Liver (tissue), 3 donors: ENCODE measurements at regions not wholly inside any gene's neighbourhood (a gene's known extent, or its start where the extent isn't known, plus 50 kb on each side); places are given as distances from the start of the nearest gene placed in this dataset.

Source experiments
- EGR1 ChIP-seq, 2 donors: IDR thresholded peaks; 2 replicates each; pipeline ENCODE4 v1.6.1; 2016 to 2018; ENCODE audit warnings: antibody characterized with exemption in 2 of 2, low read depth in 2 of 2
- GABPA ChIP-seq, 2 donors: IDR thresholded peaks in 1 of 2; conservative IDR thresholded peaks in 1 of 2; 2 replicates each; pipeline ENCODE4 v1.6.1; 2016; ENCODE audit warnings: antibody characterized with exemption in 2 of 2, mild to moderate bottlenecking in 1 of 2, moderate library complexity in 1 of 2
- HNF4G ChIP-seq: IDR thresholded peaks from 2 replicates; pipeline ENCODE4 v1.6.1; 2016; ENCODE audit warnings: antibody characterized with exemption
- JUND ChIP-seq, 2 donors: IDR thresholded peaks; 2 replicates each; pipeline ENCODE4 v1.6.1; 2016; ENCODE audit warnings: antibody characterized with exemption in 2 of 2
- REST ChIP-seq: IDR thresholded peaks from 2 replicates; pipeline ENCODE4 v1.6.1; 2016; ENCODE audit warnings: antibody characterized with exemption, mild to moderate bottlenecking
- RXRA ChIP-seq, 2 donors: IDR thresholded peaks; 2 replicates each; pipeline ENCODE4 v1.6.1; 2017 to 2018; ENCODE audit warnings: antibody characterized with exemption in 2 of 2, mild to moderate bottlenecking in 1 of 2
- TAF1 ChIP-seq: conservative IDR thresholded peaks from 2 replicates; pipeline ENCODE4 v1.6.1; 2016; ENCODE audit warnings: antibody characterized with exemption, mild to moderate bottlenecking
- TF ChIP-seq, protein P1 (sequence below): IDR thresholded peaks from 2 replicates; pipeline ENCODE4 v1.6.1; 2016; ENCODE audit warnings: antibody characterized with exemption
- TF ChIP-seq, protein P2 (sequence below): fragments of 150-350 bp; IDR thresholded peaks from 2 replicates; pipeline ENCODE4 v1.5.1; 2017; ENCODE audit warnings: improper control_type of control experiment, low read depth, low read length; ENCODE audit not compliant: missing input control
- TF ChIP-seq, protein P3 (sequence below): IDR thresholded peaks from 2 replicates; pipeline ENCODE4 v1.6.1; 2016; ENCODE audit warnings: antibody characterized with exemption
- donor health status: healthy.
- donor health status: healthy.

DNA sequence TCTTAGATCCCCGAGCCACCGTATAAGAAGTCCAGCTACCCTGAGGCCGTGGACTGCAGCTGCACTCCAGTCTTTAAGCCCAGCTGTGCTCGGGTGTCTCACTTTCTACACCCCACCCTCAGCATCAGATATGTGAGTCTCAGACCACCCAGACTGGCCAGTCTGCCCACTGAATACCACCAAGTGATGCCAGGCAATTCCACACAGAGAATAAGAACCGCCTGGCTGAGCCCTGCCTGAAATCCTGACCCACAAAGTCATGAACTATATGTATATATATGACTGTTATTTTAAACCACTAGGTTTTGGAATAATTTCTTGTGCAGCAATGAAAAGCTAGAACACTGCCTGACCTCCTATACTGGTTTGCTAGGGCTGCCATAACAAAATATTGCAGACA, 106.7 kb downstream of the FOXF2 start:
- TF ChIP-seq, protein P1, sequence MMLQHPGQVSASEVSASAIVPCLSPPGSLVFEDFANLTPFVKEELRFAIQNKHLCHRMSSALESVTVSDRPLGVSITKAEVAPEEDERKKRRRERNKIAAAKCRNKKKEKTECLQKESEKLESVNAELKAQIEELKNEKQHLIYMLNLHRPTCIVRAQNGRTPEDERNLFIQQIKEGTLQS = no peak
- TF ChIP-seq, protein P2, sequence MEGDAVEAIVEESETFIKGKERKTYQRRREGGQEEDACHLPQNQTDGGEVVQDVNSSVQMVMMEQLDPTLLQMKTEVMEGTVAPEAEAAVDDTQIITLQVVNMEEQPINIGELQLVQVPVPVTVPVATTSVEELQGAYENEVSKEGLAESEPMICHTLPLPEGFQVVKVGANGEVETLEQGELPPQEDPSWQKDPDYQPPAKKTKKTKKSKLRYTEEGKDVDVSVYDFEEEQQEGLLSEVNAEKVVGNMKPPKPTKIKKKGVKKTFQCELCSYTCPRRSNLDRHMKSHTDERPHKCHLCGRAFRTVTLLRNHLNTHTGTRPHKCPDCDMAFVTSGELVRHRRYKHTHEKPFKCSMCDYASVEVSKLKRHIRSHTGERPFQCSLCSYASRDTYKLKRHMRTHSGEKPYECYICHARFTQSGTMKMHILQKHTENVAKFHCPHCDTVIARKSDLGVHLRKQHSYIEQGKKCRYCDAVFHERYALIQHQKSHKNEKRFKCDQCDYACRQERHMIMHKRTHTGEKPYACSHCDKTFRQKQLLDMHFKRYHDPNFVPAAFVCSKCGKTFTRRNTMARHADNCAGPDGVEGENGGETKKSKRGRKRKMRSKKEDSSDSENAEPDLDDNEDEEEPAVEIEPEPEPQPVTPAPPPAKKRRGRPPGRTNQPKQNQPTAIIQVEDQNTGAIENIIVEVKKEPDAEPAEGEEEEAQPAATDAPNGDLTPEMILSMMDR = no peak
- TF ChIP-seq JUND (IDR thresholded peaks at IDR 0.05) (no peak), GABPA (IDR thresholded peaks at IDR 0.05 in 1 of 2, conservative IDR thresholded peaks at IDR 0.05 in 1 of 2) (no peak), REST (no peak), TAF1 (no peak), EGR1 (IDR thresholded peaks at IDR 0.05; ENCODE audit: low read depth in 2 of 2) (no peak), HNF4G (no peak), RXRA (IDR thresholded peaks at IDR 0.05) (no peak)
- TF ChIP-seq, protein P3, sequence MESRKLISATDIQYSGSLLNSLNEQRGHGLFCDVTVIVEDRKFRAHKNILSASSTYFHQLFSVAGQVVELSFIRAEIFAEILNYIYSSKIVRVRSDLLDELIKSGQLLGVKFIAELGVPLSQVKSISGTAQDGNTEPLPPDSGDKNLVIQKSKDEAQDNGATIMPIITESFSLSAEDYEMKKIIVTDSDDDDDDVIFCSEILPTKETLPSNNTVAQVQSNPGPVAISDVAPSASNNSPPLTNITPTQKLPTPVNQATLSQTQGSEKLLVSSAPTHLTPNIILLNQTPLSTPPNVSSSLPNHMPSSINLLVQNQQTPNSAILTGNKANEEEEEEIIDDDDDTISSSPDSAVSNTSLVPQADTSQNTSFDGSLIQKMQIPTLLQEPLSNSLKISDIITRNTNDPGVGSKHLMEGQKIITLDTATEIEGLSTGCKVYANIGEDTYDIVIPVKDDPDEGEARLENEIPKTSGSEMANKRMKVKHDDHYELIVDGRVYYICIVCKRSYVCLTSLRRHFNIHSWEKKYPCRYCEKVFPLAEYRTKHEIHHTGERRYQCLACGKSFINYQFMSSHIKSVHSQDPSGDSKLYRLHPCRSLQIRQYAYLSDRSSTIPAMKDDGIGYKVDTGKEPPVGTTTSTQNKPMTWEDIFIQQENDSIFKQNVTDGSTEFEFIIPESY = no peak
